CD8-positive, alpha-beta memory T cell (primary cell): ENCODE measurements at regions not wholly inside any gene's neighbourhood (a gene's known extent, or its start where the extent isn't known, plus 50 kb on each side); places are given as distances from the start of the nearest gene placed in this dataset.

Source experiments
- CTCF ChIA-PET: fragments of 350-600 bp; sonication (Branson Sonifier 250); formaldehyde crosslinking; loops from one replicate; lab custom pipeline; 2021; ENCODE audit warnings: antibody characterized with exemption; lab: Charles Lee
- POLR2A ChIA-PET: fragments of 350-600 bp; sonication (Branson Sonifier 250); formaldehyde crosslinking; loops from one replicate; lab custom pipeline; 2021; ENCODE audit warnings: antibody characterized with exemption; lab: Charles Lee
- DNase-seq, 5 donors: peaks; one replicate each; pipeline versions ENCODE4 v3.0.0 to v3.0.0-alpha.2; 2020 to 2022; ENCODE audit warnings: mixed read lengths in 1 of 5
- H3K27ac ChIP-seq: one replicate; pipeline ENCODE4 v1.7.0; 2013; ENCODE audit warnings: low read depth, mild to moderate bottlenecking, low read length, moderate library complexity
- H3K27me3 ChIP-seq: 2 replicates; pipeline ENCODE4 v1.7.0; 2013; ENCODE audit warnings: low read length, mild to moderate bottlenecking; ENCODE audit not compliant: insufficient read depth, poor library complexity, severe bottlenecking
- H3K36me3 ChIP-seq: 2 replicates; pipeline ENCODE4 v1.7.0; 2013; ENCODE audit warnings: mild to moderate bottlenecking, low read length, moderate library complexity; ENCODE audit not compliant: insufficient read depth
- H3K4me1 ChIP-seq: 2 replicates; pipeline ENCODE4 v1.7.0; 2013; ENCODE audit warnings: mild to moderate bottlenecking, low read length, moderate library complexity; ENCODE audit not compliant: insufficient read depth
- H3K4me3 ChIP-seq: 2 replicates; pipeline ENCODE4 v1.7.0; 2013; ENCODE audit warnings: mild to moderate bottlenecking, low read length
- H3K9me3 ChIP-seq: 2 replicates; pipeline ENCODE4 v1.7.0; 2013; ENCODE audit warnings: mild to moderate bottlenecking, low read length
- H3K27ac Mint-ChIP-seq, 8 donors: one replicate each; pipeline ENCODE4 v1.8.0; 2020 to 2021; ENCODE audit warnings: mixed read lengths in 8 of 8, mild to moderate bottlenecking in 6 of 8, inconsistent platforms in 3 of 8, moderate library complexity in 3 of 8
- H3K27me3 Mint-ChIP-seq, 2 donors: one replicate each; pipeline ENCODE4 v1.8.0; 2020 to 2021; ENCODE audit warnings: mixed read lengths in 2 of 2, mild to moderate bottlenecking in 1 of 2, moderate library complexity in 1 of 2
- H3K36me3 Mint-ChIP-seq, 3 donors: one replicate each; pipeline ENCODE4 v1.8.0; 2020 to 2021; ENCODE audit warnings: mixed read lengths in 3 of 3, inconsistent platforms in 1 of 3, mild to moderate bottlenecking in 1 of 3
- H3K4me1 Mint-ChIP-seq, 3 donors: one replicate each; pipeline ENCODE4 v1.8.0; 2020 to 2021; ENCODE audit warnings: mixed read lengths in 3 of 3, inconsistent platforms in 1 of 3, mild to moderate bottlenecking in 1 of 3
- H3K4me3 Mint-ChIP-seq, 7 donors: one replicate each; pipeline ENCODE4 v1.8.0; 2020 to 2021; ENCODE audit warnings: mixed read lengths in 7 of 7, mild to moderate bottlenecking in 6 of 7, moderate library complexity in 4 of 7, inconsistent platforms in 2 of 7
- H3K9me3 Mint-ChIP-seq, 5 donors: one replicate each; pipeline ENCODE4 v1.8.0; 2020 to 2022; ENCODE audit warnings: mixed read lengths in 5 of 5, mild to moderate bottlenecking in 3 of 5, moderate library complexity in 2 of 5, inconsistent platforms in 1 of 5

GRCh38 chr9:11402621-11403020 is 789.8 kb upstream of the PTPRD start:
- peaks cover 13 to 47% (median 20%) of the 10 kb centered on the region in 5 donors for H3K9me3 Mint-ChIP-seq
- H3K36me3 Mint-ChIP-seq: no peaks in the 10 kb centered on the region
- Histone ChIP-seq H3K27ac (no peak overlapping the region), H3K4me1 (no peaks in the 10 kb centered on the region), H3K9me3 (no peaks in the 10 kb centered on the region), H3K4me3 (no peak overlapping the region), H3K36me3 (no peaks in the 10 kb centered on the region), H3K27me3 (no peaks in the 10 kb centered on the region)
- H3K4me3 Mint-ChIP-seq: no peak overlapping the region
- CTCF ChIA-PET: no interaction called here
- H3K27me3 Mint-ChIP-seq: no peaks in the 10 kb centered on the region
- POLR2A ChIA-PET: no interaction called here
- DNase-seq: no peak
- H3K27ac Mint-ChIP-seq: no peak overlapping the region
- no peaks in the 10 kb centered on the region for H3K4me1 Mint-ChIP-seq

GRCh38 chr9:11414241-11414640 is 801.4 kb upstream of the PTPRD start:
- CTCF ChIA-PET: no interaction called here
- DNase-seq: no peak
- Mint-ChIP-seq H3K36me3 (no peaks in the 10 kb centered on the region), H3K27me3 (no peaks in the 10 kb centered on the region), H3K27ac (no peak overlapping the region), H3K4me1 (no peaks in the 10 kb centered on the region), H3K4me3 (no peak overlapping the region), H3K9me3 (peaks cover 2 to 28% (median 6%) of the 10 kb centered on the region in 5 donors)
- H3K36me3 ChIP-seq: no peaks in the 10 kb centered on the region
- H3K27ac ChIP-seq: no peak overlapping the region
- H3K4me1 ChIP-seq: no peaks in the 10 kb centered on the region
- H3K27me3 ChIP-seq: no peaks in the 10 kb centered on the region
- no peaks in the 10 kb centered on the region for H3K9me3 ChIP-seq
- POLR2A ChIA-PET: no interaction called here
- no peak overlapping the region for H3K4me3 ChIP-seq

- no peaks in the 10 kb centered on the region for H3K4me1 Mint-ChIP-seq
- no peaks in the 10 kb centered on the region for H3K27me3 Mint-ChIP-seq
- Histone ChIP-seq H3K4me1 (no peaks in the 10 kb centered on the region), H3K27ac (no peak overlapping the region), H3K36me3 (no peaks in the 10 kb centered on the region), H3K9me3 (no peaks in the 10 kb centered on the region), H3K27me3 (no peaks in the 10 kb centered on the region), H3K4me3 (no peak overlapping the region)
- no peak for DNase-seq
- no peaks in the 10 kb centered on the region for H3K36me3 Mint-ChIP-seq
- no peak overlapping the region for H3K4me3 Mint-ChIP-seq
- peaks cover 5 to 33% (median 10%) of the 10 kb centered on the region in 5 donors for H3K9me3 Mint-ChIP-seq
- CTCF ChIA-PET: no interaction called here
- POLR2A ChIA-PET: no interaction called here
- H3K27ac Mint-ChIP-seq: no peak overlapping the region
Measured at GRCh38 chr9:11417782-11418181, 805.0 kb upstream of the PTPRD start.

- H3K4me3 Mint-ChIP-seq: no peak overlapping the region
- Histone ChIP-seq H3K27ac (no peak overlapping the region), H3K4me3 (no peak overlapping the region), H3K9me3 (no peaks in the 10 kb centered on the region), H3K27me3 (no peaks in the 10 kb centered on the region), H3K36me3 (no peaks in the 10 kb centered on the region), H3K4me1 (no peaks in the 10 kb centered on the region)
- no peaks in the 10 kb centered on the region for H3K4me1 Mint-ChIP-seq
- no peak overlapping the region for H3K27ac Mint-ChIP-seq
- ChIA-PET POLR2A (no interaction called here), CTCF (no interaction called here)
- H3K36me3 Mint-ChIP-seq: no peaks in the 10 kb centered on the region
- peaks cover 7 to 37% (median 22%) of the 10 kb centered on the region in 5 donors for H3K9me3 Mint-ChIP-seq
- H3K27me3 Mint-ChIP-seq: no peaks in the 10 kb centered on the region
- no peak for DNase-seq
Measured at GRCh38 chr9:11431490-11431889, 818.7 kb upstream of the PTPRD start.

GRCh38 chr9:11432361-11432760 is 819.6 kb upstream of the PTPRD start:
- Histone ChIP-seq H3K9me3 (no peaks in the 10 kb centered on the region), H3K4me1 (no peaks in the 10 kb centered on the region), H3K36me3 (no peaks in the 10 kb centered on the region), H3K4me3 (no peak overlapping the region), H3K27me3 (no peaks in the 10 kb centered on the region), H3K27ac (no peak overlapping the region)
- no peaks in the 10 kb centered on the region for H3K27me3 Mint-ChIP-seq
- ChIA-PET CTCF (no interaction called here), POLR2A (no interaction called here)
- peaks cover 7 to 34% (median 20%) of the 10 kb centered on the region in 5 donors for H3K9me3 Mint-ChIP-seq
- H3K27ac Mint-ChIP-seq: no peak overlapping the region
- no peak overlapping the region for H3K4me3 Mint-ChIP-seq
- H3K4me1 Mint-ChIP-seq: no peaks in the 10 kb centered on the region
- H3K36me3 Mint-ChIP-seq: no peaks in the 10 kb centered on the region
- no peak for DNase-seq

GRCh38 chr9:11443631-11444030 is 830.8 kb upstream of the PTPRD start:
- no peak overlapping the region for H3K27ac Mint-ChIP-seq
- H3K36me3 Mint-ChIP-seq: no peaks in the 10 kb centered on the region
- H3K27ac ChIP-seq: no peak overlapping the region
- ChIA-PET CTCF (no interaction called here), POLR2A (no interaction called here)
- H3K9me3 ChIP-seq: peaks cover 5% of the 10 kb centered on the region
- H3K27me3 Mint-ChIP-seq: no peaks in the 10 kb centered on the region
- H3K4me1 Mint-ChIP-seq: no peaks in the 10 kb centered on the region
- H3K36me3 ChIP-seq: no peaks in the 10 kb centered on the region
- no peaks in the 10 kb centered on the region for H3K27me3 ChIP-seq
- no peaks in the 10 kb centered on the region for H3K4me1 ChIP-seq
- DNase-seq: no peak
- H3K4me3 Mint-ChIP-seq: no peak overlapping the region
- no peak overlapping the region for H3K4me3 ChIP-seq
- H3K9me3 Mint-ChIP-seq: peaks cover 11 to 48% (median 24%) of the 10 kb centered on the region in 5 donors

- CTCF ChIA-PET: no interaction called here
Measured at GRCh38 chr9:11457825-11458790, 845.3 kb upstream of the PTPRD start.

GRCh38 chr9:11469745-11470144 is 856.9 kb upstream of the PTPRD start:
- Mint-ChIP-seq H3K36me3 (no peaks in the 10 kb centered on the region), H3K9me3 (peaks cover 2 to 11% (median 6%) of the 10 kb centered on the region in 5 donors), H3K4me1 (no peaks in the 10 kb centered on the region), H3K27ac (no peak overlapping the region), H3K27me3 (no peaks in the 10 kb centered on the region), H3K4me3 (no peak overlapping the region)
- ChIA-PET POLR2A (no interaction called here), CTCF (no interaction called here)
- H3K9me3 ChIP-seq: no peaks in the 10 kb centered on the region
- H3K27ac ChIP-seq: no peak overlapping the region
- no peaks in the 10 kb centered on the region for H3K4me1 ChIP-seq
- H3K36me3 ChIP-seq: no peaks in the 10 kb centered on the region
- DNase-seq: no peak
- H3K4me3 ChIP-seq: no peak overlapping the region
- H3K27me3 ChIP-seq: no peaks in the 10 kb centered on the region

More at GRCh38 chr9:11457825-11458790, 845.3 kb upstream of the PTPRD start:
- Mint-ChIP-seq H3K4me3 (no peak overlapping the region), H3K9me3 (peaks cover 5 to 39% (median 14%) of the 10 kb centered on the region in 5 donors), H3K27ac (no peak overlapping the region), H3K27me3 (no peaks in the 10 kb centered on the region), H3K36me3 (peaks cover 0 to 2% (median 0%) of the 10 kb centered on the region in 3 donors), H3K4me1 (no peaks in the 10 kb centered on the region)
- no peaks in the 10 kb centered on the region for H3K36me3 ChIP-seq
- POLR2A ChIA-PET: no interaction called here
- no peak overlapping the region for H3K4me3 ChIP-seq
- no peaks in the 10 kb centered on the region for H3K27me3 ChIP-seq
- H3K4me1 ChIP-seq: no peaks in the 10 kb centered on the region
- DNase-seq: no peak
- no peaks in the 10 kb centered on the region for H3K9me3 ChIP-seq
- H3K27ac ChIP-seq: no peak overlapping the region
